GM23338 (cell line): ENCODE measurements at regions not wholly inside any gene's neighbourhood (a gene's known extent, or its start where the extent isn't known, plus 50 kb on each side); places are given as distances from the start of the nearest gene placed in this dataset.

Experiments
- ATAC-seq: fragments of 200-7000 bp; cut with Tn5 transposase; 3 replicates; pipeline ENCODE4 v1.9.1; 2020
- DNase-seq: peaks from one replicate; pipeline ENCODE4 v3.0.0-alpha.2; 2015; ENCODE audit warnings: low spot score
- H2AFZ ChIP-seq: fragments of 200-600 bp; sonication (generic); 2 replicates; pipeline ENCODE4 v1.8.0; 2016; ENCODE audit warnings: antibody characterized with exemption, mild to moderate bottlenecking, moderate library complexity
- H3F3A ChIP-seq: fragments of 200-600 bp; sonication (generic); replicated peaks from 2 replicates; pipeline ENCODE4 v1.8.0; 2017; ENCODE audit warnings: antibody characterized with exemption, mixed run types, low read depth
- H3K27ac ChIP-seq: fragments of 200-600 bp; sonication (generic); 2 replicates; pipeline ENCODE4 v1.6.1; 2016; ENCODE audit warnings: low read depth
- H3K27me3 ChIP-seq: fragments of 200-600 bp; sonication (generic); 2 replicates; pipeline ENCODE4 v1.8.0; 2016; ENCODE audit warnings: mild to moderate bottlenecking, mixed run types, moderate library complexity; ENCODE audit not compliant: insufficient read depth
- H3K36me3 ChIP-seq: fragments of 200-600 bp; sonication (generic); 2 replicates; pipeline ENCODE4 v1.8.0; 2016; ENCODE audit warnings: mild to moderate bottlenecking; ENCODE audit not compliant: insufficient read depth
- H3K4me1 ChIP-seq: fragments of 200-600 bp; sonication (generic); 2 replicates; pipeline ENCODE4 v1.8.0; 2016; ENCODE audit warnings: mild to moderate bottlenecking, moderate library complexity; ENCODE audit not compliant: insufficient read depth
- H3K4me2 ChIP-seq: fragments of 200-600 bp; sonication (generic); 2 replicates; pipeline ENCODE4 v1.7.1; 2017; ENCODE audit warnings: mixed run types
- H3K4me3 ChIP-seq: fragments of 200-600 bp; sonication (generic); 2 replicates; pipeline ENCODE4 v1.6.1; 2016; ENCODE audit warnings: mixed run types
- H3K79me2 ChIP-seq: fragments of 200-600 bp; sonication (generic); replicated peaks from 2 replicates; pipeline ENCODE4 v1.8.0; 2017; ENCODE audit warnings: mild to moderate bottlenecking; ENCODE audit not compliant: insufficient read depth
- H3K9me2 ChIP-seq: fragments of 200-600 bp; sonication (generic); 2 replicates; pipeline ENCODE4 v1.8.0; 2017; ENCODE audit not compliant: insufficient read depth
- H4K20me1 ChIP-seq: fragments of 200-600 bp; sonication (generic); replicated peaks from 2 replicates; pipeline ENCODE4 v1.8.0; 2017; ENCODE audit warnings: mild to moderate bottlenecking; ENCODE audit not compliant: insufficient read depth
- H3K27ac Mint-ChIP-seq: 2 replicates; pipeline ENCODE4 v1.8.0; 2020; ENCODE audit warnings: inconsistent platforms, mild to moderate bottlenecking, moderate library complexity, mixed read lengths
- H3K27me3 Mint-ChIP-seq: 3 replicates; pipeline ENCODE4 v1.8.0; 2022; ENCODE audit warnings: low read depth, mild to moderate bottlenecking, moderate library complexity, mixed read lengths, inconsistent platforms; ENCODE audit not compliant: insufficient read depth, poor library complexity
- H3K36me3 Mint-ChIP-seq: 3 replicates; pipeline ENCODE4 v1.8.0; 2021; ENCODE audit warnings: low read depth, mild to moderate bottlenecking, inconsistent platforms, moderate library complexity, mixed read lengths
- H3K4me1 Mint-ChIP-seq: 3 replicates; pipeline ENCODE4 v1.8.0; 2020; ENCODE audit warnings: mild to moderate bottlenecking, inconsistent platforms, mixed read lengths
- H3K4me3 Mint-ChIP-seq: 3 replicates; pipeline ENCODE4 v1.8.0; 2021; ENCODE audit warnings: moderate library complexity, mild to moderate bottlenecking, inconsistent platforms, mixed read lengths
- H3K9me3 Mint-ChIP-seq: 3 replicates; pipeline ENCODE4 v1.8.0; 2020; ENCODE audit warnings: moderate library complexity, mild to moderate bottlenecking, inconsistent platforms, mixed read lengths
- EZH2 ChIP-seq: fragments of 200-600 bp; sonication (generic); IDR thresholded peaks from one replicate; pipeline ENCODE4 v1.8.0; 2017; ENCODE audit warnings: antibody characterized with exemption, mild to moderate bottlenecking, low read depth; ENCODE audit not compliant: unreplicated experiment
- NANOG ChIP-seq: IDR thresholded peaks from 2 replicates; pipeline ENCODE4 v1.6.1; 2016; ENCODE audit warnings: antibody characterized with exemption, borderline replicate concordance
- POLR2AphosphoS5 ChIP-seq: IDR thresholded peaks from 2 replicates; pipeline ENCODE4 v1.6.1; 2016; ENCODE audit warnings: antibody characterized with exemption, low read depth
- REST ChIP-seq: IDR thresholded peaks from one replicate; pipeline ENCODE4 v1.6.1; 2018; ENCODE audit warnings: antibody characterized with exemption; ENCODE audit not compliant: unreplicated experiment
- STAT1 ChIP-seq: IDR thresholded peaks from one replicate; pipeline ENCODE4 v1.6.1; 2016; ENCODE audit warnings: antibody characterized with exemption; ENCODE audit not compliant: unreplicated experiment
- TF ChIP-seq, protein P1 (sequence below): fragments of 250-450 bp; sonication (Bioruptor Pico); IDR thresholded peaks from 2 replicates; pipeline ENCODE4 v1.5.0; 2020; ENCODE audit warnings: mild to moderate bottlenecking, moderate library complexity

DNA sequence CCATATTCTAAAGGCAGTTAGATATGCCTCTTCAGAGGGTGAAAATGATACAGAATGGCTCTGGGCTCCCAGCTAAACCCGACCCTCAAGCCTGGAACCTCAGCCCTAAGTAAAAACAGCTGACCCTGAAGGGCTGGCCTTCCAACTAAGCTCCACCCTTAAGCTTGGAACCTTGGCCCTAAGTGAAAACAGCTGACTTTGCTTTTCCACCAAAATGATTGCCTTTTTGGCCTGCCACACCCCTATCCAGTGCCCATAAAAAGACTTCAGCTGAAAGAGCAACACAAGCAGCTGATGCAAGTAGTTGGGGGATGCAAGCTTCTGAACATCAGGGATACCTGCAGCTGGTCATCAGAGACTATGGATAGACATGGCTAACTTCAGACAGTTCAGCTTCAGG lies 647.4 kb upstream of the SGCD start:
- Histone ChIP-seq H2AFZ (no peak overlapping the region), H3K4me3 (no peak overlapping the region), H3K9me2 (no peaks in the 10 kb centered on the region), H3K4me1 (no peaks in the 10 kb centered on the region), H3K36me3 (no peaks in the 10 kb centered on the region), H4K20me1 (no peaks in the 10 kb centered on the region), H3K27me3 (no peaks in the 10 kb centered on the region), H3K27ac (no peak overlapping the region), H3K79me2 (no peaks in the 10 kb centered on the region), H3F3A (no peaks in the 10 kb centered on the region), H3K4me2 (no peak overlapping the region)
- Mint-ChIP-seq H3K4me1 (no peaks in the 10 kb centered on the region), H3K36me3 (no peaks in the 10 kb centered on the region), H3K4me3 (no peak overlapping the region), H3K9me3 (no peaks in the 10 kb centered on the region; the same call in 2 of the 3 replicates), H3K27me3 (no peaks in the 10 kb centered on the region), H3K27ac (no peak overlapping the region)
- TF ChIP-seq NANOG (no peak), POLR2AphosphoS5 (no peak), STAT1 (no peak), EZH2 (no peak), REST (no peak)
- TF ChIP-seq, protein P1, sequence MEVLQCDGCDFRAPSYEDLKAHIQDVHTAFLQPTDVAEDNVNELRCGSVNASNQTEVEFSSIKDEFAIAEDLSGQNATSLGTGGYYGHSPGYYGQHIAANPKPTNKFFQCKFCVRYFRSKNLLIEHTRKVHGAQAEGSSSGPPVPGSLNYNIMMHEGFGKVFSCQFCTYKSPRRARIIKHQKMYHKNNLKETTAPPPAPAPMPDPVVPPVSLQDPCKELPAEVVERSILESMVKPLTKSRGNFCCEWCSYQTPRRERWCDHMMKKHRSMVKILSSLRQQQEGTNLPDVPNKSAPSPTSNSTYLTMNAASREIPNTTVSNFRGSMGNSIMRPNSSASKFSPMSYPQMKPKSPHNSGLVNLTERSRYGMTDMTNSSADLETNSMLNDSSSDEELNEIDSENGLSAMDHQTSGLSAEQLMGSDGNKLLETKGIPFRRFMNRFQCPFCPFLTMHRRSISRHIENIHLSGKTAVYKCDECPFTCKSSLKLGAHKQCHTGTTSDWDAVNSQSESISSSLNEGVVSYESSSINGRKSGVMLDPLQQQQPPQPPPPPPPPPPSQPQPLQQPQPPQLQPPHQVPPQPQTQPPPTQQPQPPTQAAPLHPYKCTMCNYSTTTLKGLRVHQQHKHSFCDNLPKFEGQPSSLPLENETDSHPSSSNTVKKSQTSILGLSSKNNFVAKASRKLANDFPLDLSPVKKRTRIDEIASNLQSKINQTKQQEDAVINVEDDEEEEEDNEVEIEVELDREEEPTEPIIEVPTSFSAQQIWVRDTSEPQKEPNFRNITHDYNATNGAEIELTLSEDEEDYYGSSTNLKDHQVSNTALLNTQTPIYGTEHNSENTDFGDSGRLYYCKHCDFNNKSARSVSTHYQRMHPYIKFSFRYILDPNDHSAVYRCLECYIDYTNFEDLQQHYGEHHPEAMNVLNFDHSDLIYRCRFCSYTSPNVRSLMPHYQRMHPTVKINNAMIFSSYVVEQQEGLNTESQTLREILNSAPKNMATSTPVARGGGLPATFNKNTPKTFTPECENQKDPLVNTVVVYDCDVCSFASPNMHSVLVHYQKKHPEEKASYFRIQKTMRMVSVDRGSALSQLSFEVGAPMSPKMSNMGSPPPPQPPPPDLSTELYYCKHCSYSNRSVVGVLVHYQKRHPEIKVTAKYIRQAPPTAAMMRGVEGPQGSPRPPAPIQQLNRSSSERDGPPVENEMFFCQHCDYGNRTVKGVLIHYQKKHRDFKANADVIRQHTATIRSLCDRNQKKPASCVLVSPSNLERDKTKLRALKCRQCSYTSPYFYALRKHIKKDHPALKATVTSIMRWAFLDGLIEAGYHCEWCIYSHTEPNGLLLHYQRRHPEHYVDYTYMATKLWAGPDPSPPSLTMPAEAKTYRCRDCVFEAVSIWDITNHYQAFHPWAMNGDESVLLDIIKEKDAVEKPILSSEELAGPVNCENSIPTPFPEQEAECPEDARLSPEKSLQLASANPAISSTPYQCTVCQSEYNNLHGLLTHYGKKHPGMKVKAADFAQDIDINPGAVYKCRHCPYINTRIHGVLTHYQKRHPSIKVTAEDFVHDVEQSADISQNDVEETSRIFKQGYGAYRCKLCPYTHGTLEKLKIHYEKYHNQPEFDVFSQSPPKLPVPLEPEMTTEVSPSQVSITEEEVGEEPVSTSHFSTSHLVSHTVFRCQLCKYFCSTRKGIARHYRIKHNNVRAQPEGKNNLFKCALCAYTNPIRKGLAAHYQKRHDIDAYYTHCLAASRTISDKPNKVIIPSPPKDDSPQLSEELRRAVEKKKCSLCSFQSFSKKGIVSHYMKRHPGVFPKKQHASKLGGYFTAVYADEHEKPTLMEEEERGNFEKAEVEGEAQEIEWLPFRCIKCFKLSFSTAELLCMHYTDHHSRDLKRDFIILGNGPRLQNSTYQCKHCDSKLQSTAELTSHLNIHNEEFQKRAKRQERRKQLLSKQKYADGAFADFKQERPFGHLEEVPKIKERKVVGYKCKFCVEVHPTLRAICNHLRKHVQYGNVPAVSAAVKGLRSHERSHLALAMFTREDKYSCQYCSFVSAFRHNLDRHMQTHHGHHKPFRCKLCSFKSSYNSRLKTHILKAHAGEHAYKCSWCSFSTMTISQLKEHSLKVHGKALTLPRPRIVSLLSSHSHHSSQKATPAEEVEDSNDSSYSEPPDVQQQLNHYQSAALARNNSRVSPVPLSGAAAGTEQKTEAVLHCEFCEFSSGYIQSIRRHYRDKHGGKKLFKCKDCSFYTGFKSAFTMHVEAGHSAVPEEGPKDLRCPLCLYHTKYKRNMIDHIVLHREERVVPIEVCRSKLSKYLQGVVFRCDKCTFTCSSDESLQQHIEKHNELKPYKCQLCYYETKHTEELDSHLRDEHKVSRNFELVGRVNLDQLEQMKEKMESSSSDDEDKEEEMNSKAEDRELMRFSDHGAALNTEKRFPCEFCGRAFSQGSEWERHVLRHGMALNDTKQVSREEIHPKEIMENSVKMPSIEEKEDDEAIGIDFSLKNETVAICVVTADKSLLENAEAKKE (CRISPR knock-in tag), result no peak
- no peak for ATAC-seq
- no peak for DNase-seq
